ENCODE measurements at regions not wholly inside any gene's neighbourhood (a gene's known extent, or its start where the extent isn't known, plus 50 kb on each side); places are given as distances from the start of the nearest gene placed in this dataset.

- TF ChIP-seq REST (IDR thresholded peaks at IDR 0.05; ENCODE audit: unreplicated experiment): no peak
- no peak for TF ChIP-seq ZNF114 (CRISPR knock-in tag; IDR thresholded peaks at IDR 0.05)
- TF ChIP-seq EZH2 (IDR thresholded peaks at IDR 0.05; ENCODE audit: low read depth, unreplicated experiment): no peak
- TF ChIP-seq CTCF (conservative IDR thresholded peaks at IDR 0.05; ENCODE audit: low read depth in 2 of 2): no peak
- no peak for TF ChIP-seq ETS1 (IDR thresholded peaks at IDR 0.05)
- TF ChIP-seq POLR2AphosphoS5 (IDR thresholded peaks at IDR 0.05; ENCODE audit: low read depth): no peak
Observed at GRCh38 chr13:83019986-83020385, 862.3 kb downstream of the SLITRK1 start (continued).

GRCh38 chr13:83009987-83010386, 872.3 kb downstream of the SLITRK1 start:
- Histone ChIP-seq H2AFZ (no peak overlapping the region), H3K36me3 (ENCODE audit: insufficient read depth) (no peaks in the 10 kb centered on the region), H3F3A (replicated peaks; ENCODE audit: low read depth) (no peaks in the 10 kb centered on the region), H3K4me3 (no peak overlapping the region), H3K4me2 (no peak overlapping the region), H3K27me3 (ENCODE audit: insufficient read depth) (no peaks in the 10 kb centered on the region), H3K79me2 (replicated peaks; ENCODE audit: insufficient read depth) (no peaks in the 10 kb centered on the region), H3K27ac (ENCODE audit: low read depth) (no peak overlapping the region), H4K20me1 (replicated peaks; ENCODE audit: insufficient read depth) (no peaks in the 10 kb centered on the region), H3K4me1 (ENCODE audit: insufficient read depth) (no peaks in the 10 kb centered on the region), H3K9me2 (ENCODE audit: insufficient read depth) (no peaks in the 10 kb centered on the region)
- no peaks in the 10 kb centered on the region for H3K9me3 Mint-ChIP-seq
- no peak for ATAC-seq
- no peaks in the 10 kb centered on the region for H3K4me1 Mint-ChIP-seq
- H3K27me3 Mint-ChIP-seq (ENCODE audit: insufficient read depth, low read depth, poor library complexity): no peaks in the 10 kb centered on the region
- H3K4me3 Mint-ChIP-seq: no peak overlapping the region
- no peak for DNase-seq (ENCODE audit: low spot score)
- H3K27ac Mint-ChIP-seq: no peak overlapping the region
- H3K36me3 Mint-ChIP-seq (ENCODE audit: low read depth): no peaks in the 10 kb centered on the region
- TF ChIP-seq NANOG (IDR thresholded peaks at IDR 0.05; ENCODE audit: borderline replicate concordance) (no peak), REST (IDR thresholded peaks at IDR 0.05; ENCODE audit: unreplicated experiment) (no peak), ZNF114 (CRISPR knock-in tag; IDR thresholded peaks at IDR 0.05) (no peak), ETS1 (IDR thresholded peaks at IDR 0.05) (no peak), EZH2phosphoT487 (IDR thresholded peaks at IDR 0.05; ENCODE audit: unreplicated experiment) (no peak), STAT1 (IDR thresholded peaks at IDR 0.05; ENCODE audit: unreplicated experiment) (no peak), EZH2 (IDR thresholded peaks at IDR 0.05; ENCODE audit: low read depth, unreplicated experiment) (no peak), JUNB (IDR thresholded peaks at IDR 0.05; ENCODE audit: unreplicated experiment) (no peak), CTCF (conservative IDR thresholded peaks at IDR 0.05; ENCODE audit: low read depth in 2 of 2) (no peak)
